ENCODE measurements at regions not wholly inside any gene's neighbourhood (a gene's known extent, or its start where the extent isn't known, plus 50 kb on each side); places are given as distances from the start of the nearest gene placed in this dataset.

DNA sequence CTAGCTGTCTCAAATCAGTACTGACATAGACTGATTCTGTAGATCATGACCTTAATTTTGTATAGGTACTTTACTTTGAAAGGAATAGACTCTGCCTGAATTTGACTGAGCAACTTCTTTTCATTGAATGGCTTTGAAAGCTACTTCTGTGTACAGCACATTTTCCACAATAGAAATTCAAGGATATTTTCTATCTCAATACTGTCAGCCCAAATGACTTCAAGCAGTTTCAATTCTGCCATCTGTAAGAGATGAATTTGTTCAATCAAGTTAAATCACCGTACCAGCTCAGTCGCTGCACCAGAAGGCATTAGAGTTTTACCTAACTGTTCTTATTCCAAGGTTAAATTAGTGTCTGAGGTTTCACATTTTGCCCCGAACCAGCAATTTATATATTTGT, 107.0 kb upstream of the EYS start:
- TF ChIP-seq, protein P1, sequence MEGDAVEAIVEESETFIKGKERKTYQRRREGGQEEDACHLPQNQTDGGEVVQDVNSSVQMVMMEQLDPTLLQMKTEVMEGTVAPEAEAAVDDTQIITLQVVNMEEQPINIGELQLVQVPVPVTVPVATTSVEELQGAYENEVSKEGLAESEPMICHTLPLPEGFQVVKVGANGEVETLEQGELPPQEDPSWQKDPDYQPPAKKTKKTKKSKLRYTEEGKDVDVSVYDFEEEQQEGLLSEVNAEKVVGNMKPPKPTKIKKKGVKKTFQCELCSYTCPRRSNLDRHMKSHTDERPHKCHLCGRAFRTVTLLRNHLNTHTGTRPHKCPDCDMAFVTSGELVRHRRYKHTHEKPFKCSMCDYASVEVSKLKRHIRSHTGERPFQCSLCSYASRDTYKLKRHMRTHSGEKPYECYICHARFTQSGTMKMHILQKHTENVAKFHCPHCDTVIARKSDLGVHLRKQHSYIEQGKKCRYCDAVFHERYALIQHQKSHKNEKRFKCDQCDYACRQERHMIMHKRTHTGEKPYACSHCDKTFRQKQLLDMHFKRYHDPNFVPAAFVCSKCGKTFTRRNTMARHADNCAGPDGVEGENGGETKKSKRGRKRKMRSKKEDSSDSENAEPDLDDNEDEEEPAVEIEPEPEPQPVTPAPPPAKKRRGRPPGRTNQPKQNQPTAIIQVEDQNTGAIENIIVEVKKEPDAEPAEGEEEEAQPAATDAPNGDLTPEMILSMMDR (IDR thresholded peaks at IDR 0.05; ENCODE audit: control insufficient read depth, insufficient read depth, low read depth, low read length, missing control alignments) = no peak
- no peak overlapping the region for H3K4me3 ChIP-seq (ENCODE audit: control insufficient read depth, low read depth, low read length)
- no peak for DNase-seq (ENCODE audit: low read depth)

DNA sequence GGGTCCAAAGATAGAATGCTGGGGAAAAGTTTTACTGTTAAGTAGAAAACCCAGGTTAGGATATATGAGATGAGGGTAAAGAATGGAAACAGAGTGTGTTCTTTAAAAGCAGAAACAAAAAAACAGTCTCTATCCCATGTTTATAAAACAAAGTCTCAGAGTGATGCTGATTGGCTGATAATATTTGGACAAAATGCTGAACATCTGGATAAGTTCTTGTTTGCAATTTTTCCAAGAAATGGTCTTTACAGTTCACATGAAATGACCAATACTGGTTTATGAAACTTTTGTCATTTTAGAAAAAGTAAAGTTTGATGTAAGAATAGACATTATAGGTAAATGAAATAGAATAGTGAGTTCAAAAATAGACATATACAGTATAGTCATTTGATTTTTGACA, 96.2 kb upstream of the EYS start:
- TF ChIP-seq, protein P1 (IDR thresholded peaks at IDR 0.05; ENCODE audit: control insufficient read depth, insufficient read depth, low read depth, low read length, missing control alignments) = no peak
- no peak for DNase-seq (ENCODE audit: low read depth)
- H3K4me3 ChIP-seq (ENCODE audit: control insufficient read depth, low read depth, low read length) = no peak overlapping the region

DNA sequence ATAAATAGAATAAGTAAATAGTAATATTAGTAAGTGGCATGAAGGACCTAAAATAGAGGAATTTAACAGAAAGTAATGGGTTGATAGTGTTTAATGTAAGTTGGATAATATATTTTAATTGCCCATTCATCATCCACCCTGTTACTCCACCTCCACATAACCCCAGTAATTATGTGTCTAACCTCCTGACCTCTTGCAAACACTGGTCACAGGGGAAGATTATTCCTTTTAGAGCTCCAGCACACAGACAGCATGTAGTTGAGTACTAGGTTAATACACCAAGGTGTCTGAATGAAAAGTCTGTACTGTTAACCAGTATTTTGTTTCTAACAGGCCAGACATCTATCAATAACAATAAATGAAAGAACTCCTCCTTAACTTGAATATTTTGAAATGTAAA, 92.4 kb upstream of the EYS start:
- TF ChIP-seq, protein P1 (IDR thresholded peaks at IDR 0.05; ENCODE audit: control insufficient read depth, insufficient read depth, low read depth, low read length, missing control alignments) = no peak
- no peak for DNase-seq (ENCODE audit: low read depth)
- no peak overlapping the region for H3K4me3 ChIP-seq (ENCODE audit: control insufficient read depth, low read depth, low read length)

DNA sequence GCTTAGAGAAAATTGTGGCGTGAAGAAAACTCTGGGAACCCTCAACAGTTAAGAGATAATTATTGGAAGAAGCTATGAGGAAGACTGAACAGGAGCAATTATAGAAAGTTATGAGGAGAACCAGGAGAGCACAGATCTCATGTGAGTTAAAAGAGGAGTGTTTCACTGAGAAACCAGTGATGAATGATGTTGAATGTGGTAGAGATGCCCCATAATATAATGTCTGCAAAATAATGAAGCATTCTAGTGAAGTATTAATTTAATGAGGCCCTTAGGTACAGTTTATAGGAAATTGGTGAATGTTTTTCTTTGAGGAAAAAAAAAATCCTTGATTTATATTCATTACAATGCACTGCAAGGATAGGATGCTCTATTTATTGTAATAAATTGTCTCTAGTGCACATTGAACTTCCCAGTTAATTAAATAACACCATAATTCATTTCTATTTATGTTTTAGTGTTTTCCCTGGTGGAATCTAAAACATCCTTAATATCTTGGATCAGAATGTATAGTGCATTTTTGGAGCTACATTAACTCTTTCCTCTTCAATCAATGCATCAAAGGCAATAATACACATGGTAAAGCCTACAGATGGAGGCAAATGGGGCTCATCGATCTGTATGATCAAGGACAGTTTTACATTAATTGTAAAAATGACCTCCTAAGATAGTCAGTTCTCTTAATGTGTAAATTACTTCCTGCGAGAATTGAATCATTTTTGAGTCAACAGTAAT, 91.4 kb upstream of the EYS start:
- no peak for DNase-seq (ENCODE audit: low read depth)
- TF ChIP-seq, protein P1 (IDR thresholded peaks at IDR 0.05; ENCODE audit: control insufficient read depth, insufficient read depth, low read depth, low read length, missing control alignments) = no peak
- H3K4me3 ChIP-seq (ENCODE audit: control insufficient read depth, low read depth, low read length) = no peak overlapping the region

DNA sequence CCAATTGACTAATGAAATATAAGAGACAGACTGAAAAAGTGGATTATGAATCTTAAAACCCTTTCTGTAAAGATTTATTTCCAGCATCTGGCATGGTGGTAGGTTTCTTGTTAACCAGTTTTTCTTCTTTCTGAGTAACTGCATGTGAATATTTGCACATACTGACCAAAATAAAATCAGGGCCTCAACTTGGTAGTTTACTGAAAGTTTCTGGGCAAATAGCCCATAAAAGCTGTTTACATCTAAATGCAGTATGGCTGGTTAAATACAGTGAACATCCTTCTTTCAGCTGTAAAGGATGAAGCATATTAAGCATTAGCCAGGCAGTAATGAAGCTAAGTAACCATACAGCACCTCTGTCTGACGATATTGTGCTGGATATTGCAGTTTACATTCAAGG, 83.6 kb upstream of the EYS start:
- H3K4me3 ChIP-seq (ENCODE audit: control insufficient read depth, low read depth, low read length) = no peak overlapping the region
- TF ChIP-seq, protein P1 (IDR thresholded peaks at IDR 0.05; ENCODE audit: control insufficient read depth, insufficient read depth, low read depth, low read length, missing control alignments) = no peak
- DNase-seq (ENCODE audit: low read depth) = no peak

DNA sequence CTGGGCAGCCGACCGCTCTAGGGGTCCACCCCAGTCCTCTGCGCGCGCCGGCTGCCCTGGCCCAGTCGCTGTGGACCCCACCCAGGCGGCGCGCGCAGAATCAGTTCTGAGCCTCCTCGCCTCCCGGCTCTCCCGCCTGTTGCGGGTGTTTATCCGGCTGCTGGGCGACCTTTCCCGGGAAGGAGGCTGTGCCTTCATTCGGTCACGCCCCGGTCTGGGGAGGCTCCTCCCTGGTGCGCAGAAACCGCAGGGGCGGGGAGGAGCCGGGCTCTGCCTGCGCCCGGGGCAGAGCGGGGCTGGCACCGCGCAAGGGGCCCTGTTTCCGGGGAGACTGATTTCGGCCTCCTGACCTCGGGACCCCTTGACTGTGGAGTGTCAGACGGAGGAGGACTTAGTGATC, 80.8 kb upstream of the EYS start:
- TF ChIP-seq, protein P1 (IDR thresholded peaks at IDR 0.05; ENCODE audit: control insufficient read depth, insufficient read depth, low read depth, low read length, missing control alignments) = no peak
- no peak for DNase-seq (ENCODE audit: low read depth)
- H3K4me3 ChIP-seq (ENCODE audit: control insufficient read depth, low read depth, low read length) = no peak overlapping the region

Data from AG09309 (cell line).